Epithelial cell of proximal tubule (primary cell): ENCODE measurements at regions not wholly inside any gene's neighbourhood (a gene's known extent, or its start where the extent isn't known, plus 50 kb on each side); places are given as distances from the start of the nearest gene placed in this dataset.

Experiments used
- DNase-seq: peaks from one replicate; pipeline ENCODE4 v3.0.0-alpha.2; 2011; ENCODE audit warnings: low read depth
- H3K4me3 ChIP-seq: 2 replicates; pipeline ENCODE4 v1.5.1; 2011; ENCODE audit warnings: low read depth, mild to moderate bottlenecking, low read length
- TF ChIP-seq, protein P1 (sequence below): conservative IDR thresholded peaks from 2 replicates; pipeline ENCODE4 v1.5.1; 2012; ENCODE audit warnings: low read depth, mild to moderate bottlenecking, low read length

DNA sequence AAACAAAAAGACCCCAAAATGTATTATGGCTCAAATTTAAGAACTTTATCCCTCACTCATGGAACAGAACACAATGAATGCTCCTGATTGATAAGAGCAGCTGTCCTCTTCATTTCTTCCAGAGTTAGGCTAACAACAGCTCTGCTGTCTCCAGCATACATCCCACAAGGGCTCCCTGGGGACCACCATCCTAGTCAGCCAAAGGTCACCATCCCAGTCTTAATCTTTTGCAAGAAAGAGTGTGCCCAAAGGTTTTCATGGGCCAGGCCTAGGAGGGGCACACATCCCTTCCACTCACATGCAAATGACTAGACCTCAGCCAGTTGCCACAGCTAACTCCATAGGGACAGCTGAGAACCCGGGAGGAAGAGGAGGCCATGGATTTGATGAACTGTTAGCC is 555.3 kb downstream of the BUD13 start:
- H3K4me3 ChIP-seq = no peak overlapping the region
- DNase-seq = no peak

DNA sequence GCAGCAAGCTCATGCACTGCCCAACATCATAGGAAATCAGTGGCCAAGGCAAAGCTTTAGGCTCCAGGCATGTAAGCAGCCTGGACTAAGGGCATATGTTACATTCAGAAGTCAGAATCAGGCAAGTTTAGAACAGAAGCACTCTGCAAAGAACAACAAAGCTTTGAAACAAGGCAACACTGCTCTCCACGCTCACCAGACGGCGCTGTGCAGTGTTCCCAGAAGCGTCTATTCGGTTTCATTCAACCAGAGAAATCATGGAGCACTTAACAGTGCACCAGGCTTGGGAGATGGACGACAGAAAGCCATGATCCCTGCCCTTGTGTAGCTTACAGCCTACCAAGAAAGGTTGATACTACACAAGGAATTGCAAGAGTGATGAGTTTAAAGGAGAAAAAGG is 555.8 kb downstream of the BUD13 start:
- DNase-seq = no peak
- TF ChIP-seq, protein P1, sequence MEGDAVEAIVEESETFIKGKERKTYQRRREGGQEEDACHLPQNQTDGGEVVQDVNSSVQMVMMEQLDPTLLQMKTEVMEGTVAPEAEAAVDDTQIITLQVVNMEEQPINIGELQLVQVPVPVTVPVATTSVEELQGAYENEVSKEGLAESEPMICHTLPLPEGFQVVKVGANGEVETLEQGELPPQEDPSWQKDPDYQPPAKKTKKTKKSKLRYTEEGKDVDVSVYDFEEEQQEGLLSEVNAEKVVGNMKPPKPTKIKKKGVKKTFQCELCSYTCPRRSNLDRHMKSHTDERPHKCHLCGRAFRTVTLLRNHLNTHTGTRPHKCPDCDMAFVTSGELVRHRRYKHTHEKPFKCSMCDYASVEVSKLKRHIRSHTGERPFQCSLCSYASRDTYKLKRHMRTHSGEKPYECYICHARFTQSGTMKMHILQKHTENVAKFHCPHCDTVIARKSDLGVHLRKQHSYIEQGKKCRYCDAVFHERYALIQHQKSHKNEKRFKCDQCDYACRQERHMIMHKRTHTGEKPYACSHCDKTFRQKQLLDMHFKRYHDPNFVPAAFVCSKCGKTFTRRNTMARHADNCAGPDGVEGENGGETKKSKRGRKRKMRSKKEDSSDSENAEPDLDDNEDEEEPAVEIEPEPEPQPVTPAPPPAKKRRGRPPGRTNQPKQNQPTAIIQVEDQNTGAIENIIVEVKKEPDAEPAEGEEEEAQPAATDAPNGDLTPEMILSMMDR = peak; percentile 73
- no peak overlapping the region for H3K4me3 ChIP-seq

More for the DNA sequence above, 555.3 kb downstream of the BUD13 start:
- TF ChIP-seq, protein P1 = no peak

DNA sequence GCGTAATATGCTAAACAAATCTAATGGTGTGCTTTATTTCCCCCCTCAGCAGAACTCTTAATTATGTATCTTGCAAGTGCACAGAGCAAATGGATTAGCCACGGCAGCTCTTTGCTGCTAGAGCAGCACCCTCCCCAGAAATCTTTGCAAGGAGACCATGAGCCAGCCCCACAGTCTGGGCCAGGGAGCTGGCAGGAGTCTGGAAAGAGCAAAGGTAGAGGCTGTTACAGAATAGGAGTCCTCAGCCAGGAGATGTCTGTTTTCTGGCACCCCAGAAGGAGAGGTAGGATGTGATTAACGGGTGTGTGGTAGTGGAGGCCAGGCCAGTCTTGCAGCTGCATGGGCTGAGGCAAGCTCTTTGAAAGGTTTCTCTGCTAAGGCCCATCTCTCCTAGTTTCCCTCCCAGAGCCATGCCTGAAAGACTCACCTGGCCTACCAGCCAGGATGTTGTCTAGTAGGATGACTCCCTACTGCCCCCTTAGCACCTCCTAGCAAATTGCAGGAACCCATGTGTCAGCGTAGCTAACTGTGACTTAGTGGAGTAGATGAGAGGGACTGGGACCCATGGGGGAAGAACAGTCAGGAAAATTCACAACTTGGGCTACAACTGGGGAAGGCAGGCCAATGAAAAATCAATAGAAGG is 557.2 kb downstream of the BUD13 start:
- H3K4me3 ChIP-seq = no peak overlapping the region
- DNase-seq = no peak
- TF ChIP-seq, protein P1 = peak; percentile 61

DNA sequence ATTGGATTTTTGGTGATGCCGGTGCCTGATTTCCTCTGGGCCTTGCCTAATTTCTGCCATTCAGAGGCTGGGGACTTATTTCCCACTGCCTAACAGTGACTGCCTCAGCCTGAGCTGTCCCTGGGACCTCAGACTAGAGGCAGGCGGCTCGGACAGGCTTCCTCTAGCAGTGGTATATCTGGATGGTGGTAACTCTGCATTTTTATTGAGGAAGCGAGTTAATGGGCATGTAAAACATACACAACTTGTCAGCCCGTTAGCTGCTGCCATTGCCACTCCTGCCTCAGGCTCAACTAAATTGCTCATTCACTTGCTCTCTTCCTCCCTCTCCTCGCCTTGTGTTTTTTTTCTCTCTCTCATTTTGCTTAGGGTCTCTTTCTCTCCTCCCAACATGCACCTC is 561.6 kb downstream of the BUD13 start:
- no peak for DNase-seq
- H3K4me3 ChIP-seq = no peak overlapping the region
- TF ChIP-seq, protein P1 = no peak

DNA sequence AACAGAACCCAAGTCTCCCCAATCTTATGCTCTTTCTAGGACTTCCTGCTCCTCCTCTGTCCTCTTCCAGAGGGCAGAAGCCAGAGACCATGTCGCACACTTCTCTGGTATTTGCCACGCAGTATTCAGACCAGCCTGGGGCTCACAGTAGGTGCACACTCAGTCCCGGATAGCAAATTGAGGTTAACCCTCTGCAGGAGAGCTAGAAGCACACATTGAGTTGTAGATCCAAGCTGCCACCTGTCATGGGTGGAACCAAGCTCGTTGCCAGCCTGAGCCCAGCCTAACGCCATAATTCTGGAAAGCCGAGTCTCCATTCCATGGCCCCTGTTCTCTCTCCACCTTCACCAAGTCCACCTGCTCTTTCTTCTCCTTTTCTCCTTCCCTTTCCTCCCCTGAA is 562.1 kb downstream of the BUD13 start:
- DNase-seq = no peak

DNA sequence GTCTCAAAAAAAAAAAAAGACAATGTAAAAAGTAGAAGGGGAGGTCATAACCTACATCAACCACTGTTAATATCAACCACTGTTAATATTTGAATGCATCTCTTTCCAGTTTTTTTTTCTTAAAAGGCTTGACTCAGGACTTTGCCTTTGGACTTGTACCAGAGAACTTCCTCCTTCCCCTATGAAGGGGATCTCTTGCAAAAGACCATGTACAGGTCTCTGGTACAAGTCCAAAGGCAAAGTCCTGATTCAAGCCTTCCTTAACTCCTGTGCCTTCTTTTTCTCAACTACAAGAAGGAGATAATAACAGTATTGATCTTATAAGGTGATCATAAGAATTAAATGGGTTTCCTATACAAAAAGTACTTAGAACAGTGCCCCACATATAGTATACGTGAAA is 563.5 kb downstream of the BUD13 start:
- TF ChIP-seq, protein P1 = no peak
- H3K4me3 ChIP-seq = no peak overlapping the region
- DNase-seq = no peak

More for the DNA sequence above, 562.1 kb downstream of the BUD13 start:
- TF ChIP-seq, protein P1 = no peak
- H3K4me3 ChIP-seq = no peak overlapping the region
